Astrocyte (in vitro differentiated cells and primary cell): ENCODE measurements at regions not wholly inside any gene's neighbourhood (a gene's known extent, or its start where the extent isn't known, plus 50 kb on each side); places are given as distances from the start of the nearest gene placed in this dataset.

Source experiments
- DNase-seq: peaks from one replicate; pipeline ENCODE4 v3.0.0-alpha.2; 2010; ENCODE audit warnings: low read depth
- FAIRE-seq: peaks from 2 replicates; lab custom pipeline; 2011; peaks lifted over from hg19 to GRCh38; lab: Jason Lieb, UNC
- H2AFZ ChIP-seq: 2 replicates; pipeline ENCODE4 v1.6.0; 2012; ENCODE audit warnings: low read depth, low read length, inconsistent platforms
- H3K27ac ChIP-seq: 2 replicates; pipeline ENCODE4 v1.5.1; 2011; ENCODE audit warnings: low read depth, low read length, inconsistent platforms
- H3K27me3 ChIP-seq: 2 replicates; pipeline ENCODE4 v1.6.0; 2011; ENCODE audit warnings: low read length, inconsistent platforms; ENCODE audit not compliant: insufficient read depth
- H3K36me3 ChIP-seq: 2 replicates; pipeline ENCODE4 v1.5.1; 2011; ENCODE audit warnings: low read length, inconsistent platforms; ENCODE audit not compliant: insufficient read depth
- H3K4me1 ChIP-seq: 2 replicates; pipeline ENCODE4 v1.5.1; 2011; ENCODE audit warnings: low read length, inconsistent platforms; ENCODE audit not compliant: insufficient read depth
- H3K4me2 ChIP-seq: 2 replicates; pipeline ENCODE4 v1.6.0; 2012; ENCODE audit warnings: low read length, inconsistent platforms
- H3K4me3 ChIP-seq: 2 replicates; pipeline ENCODE4 v1.5.1; 2011; ENCODE audit warnings: low read depth, mild to moderate bottlenecking, low read length, inconsistent platforms; ENCODE audit not compliant: insufficient read depth
- H3K79me2 ChIP-seq: 2 replicates; pipeline ENCODE4 v1.6.0; 2012; ENCODE audit warnings: mild to moderate bottlenecking, low read length, inconsistent platforms; ENCODE audit not compliant: insufficient read depth
- H3K9ac ChIP-seq: 2 replicates; pipeline ENCODE4 v1.6.0; 2012; ENCODE audit warnings: mild to moderate bottlenecking, low read length, inconsistent platforms
- H3K9me3 ChIP-seq: 2 replicates; pipeline ENCODE4 v1.5.1; 2012; ENCODE audit warnings: low read depth, mild to moderate bottlenecking, low read length, inconsistent platforms; ENCODE audit not compliant: insufficient read depth
- H4K20me1 ChIP-seq: 2 replicates; pipeline ENCODE4 v1.6.0; 2012; ENCODE audit warnings: low read length, inconsistent platforms; ENCODE audit not compliant: insufficient read depth
- H3K27ac Mint-ChIP-seq: one replicate; pipeline ENCODE4 v1.8.0; 2021; ENCODE audit warnings: mild to moderate bottlenecking, mixed read lengths; ENCODE audit not compliant: unreplicated experiment
- H3K27me3 Mint-ChIP-seq: one replicate; pipeline ENCODE4 v1.8.0; 2021; ENCODE audit warnings: low read depth, mixed read lengths; ENCODE audit not compliant: unreplicated experiment
- H3K36me3 Mint-ChIP-seq: one replicate; pipeline ENCODE4 v1.8.0; 2021; ENCODE audit warnings: low read depth, mixed read lengths; ENCODE audit not compliant: unreplicated experiment
- H3K4me1 Mint-ChIP-seq: one replicate; pipeline ENCODE4 v1.8.0; 2021; ENCODE audit warnings: low read depth, mixed read lengths; ENCODE audit not compliant: unreplicated experiment
- H3K4me3 Mint-ChIP-seq: one replicate; pipeline ENCODE4 v1.8.0; 2021; ENCODE audit warnings: mild to moderate bottlenecking, moderate library complexity, mixed read lengths; ENCODE audit not compliant: unreplicated experiment
- H3K9me3 Mint-ChIP-seq: one replicate; pipeline ENCODE4 v1.8.0; 2021; ENCODE audit warnings: mild to moderate bottlenecking, mixed read lengths; ENCODE audit not compliant: unreplicated experiment
- CTCF ChIP-seq: IDR thresholded peaks from 2 replicates; pipeline ENCODE4 v1.5.1; 2011; ENCODE audit warnings: low read depth, mild to moderate bottlenecking, inconsistent platforms, low read length, moderate library complexity; ENCODE audit not compliant: insufficient read depth
- EZH2 ChIP-seq: IDR thresholded peaks from 2 replicates; pipeline ENCODE4 v1.6.1; 2012; ENCODE audit warnings: mild to moderate bottlenecking, low read length, inconsistent platforms; ENCODE audit not compliant: insufficient read depth

- Mint-ChIP-seq H3K4me3 (no peak overlapping the region), H3K9me3 (no peaks in the 10 kb centered on the region), H3K27ac (no peak overlapping the region), H3K27me3 (no peaks in the 10 kb centered on the region), H3K4me1 (no peaks in the 10 kb centered on the region), H3K36me3 (no peaks in the 10 kb centered on the region)
- no peak overlapping the region for H3K27ac ChIP-seq
- no peaks in the 10 kb centered on the region for H3K27me3 ChIP-seq
- TF ChIP-seq CTCF (no peak), EZH2 (no peak)
- H3K4me3 ChIP-seq, result no peak overlapping the region
- no peak for FAIRE-seq
- no peak for DNase-seq
- no peak overlapping the region for H3K4me2 ChIP-seq
- no peaks in the 10 kb centered on the region for H3K9me3 ChIP-seq
- no peaks in the 10 kb centered on the region for H3K36me3 ChIP-seq
- no peak overlapping the region for H2AFZ ChIP-seq
- H3K79me2 ChIP-seq, result no peaks in the 10 kb centered on the region
- H3K4me1 ChIP-seq, result no peaks in the 10 kb centered on the region
- no peak overlapping the region for H3K9ac ChIP-seq
- H4K20me1 ChIP-seq, result no peaks in the 10 kb centered on the region
Observed at GRCh38 chr1:195806060-195806459, 802.2 kb downstream of the KCNT2 start.

GRCh38 chr1:195804547-195804946 is 803.7 kb downstream of the KCNT2 start:
- DNase-seq (no peak), FAIRE-seq (no peak)
- H3K4me1 ChIP-seq, result no peaks in the 10 kb centered on the region
- H4K20me1 ChIP-seq, result no peaks in the 10 kb centered on the region
- H3K4me2 ChIP-seq, result no peak overlapping the region
- H3K4me1 Mint-ChIP-seq, result no peaks in the 10 kb centered on the region
- no peaks in the 10 kb centered on the region for H3K27me3 ChIP-seq
- no peak overlapping the region for H3K27ac ChIP-seq
- H3K9ac ChIP-seq, result no peak overlapping the region
- H3K27ac Mint-ChIP-seq, result no peak overlapping the region
- TF ChIP-seq CTCF (no peak), EZH2 (no peak)
- H3K9me3 Mint-ChIP-seq, result no peaks in the 10 kb centered on the region
- H3K4me3 ChIP-seq, result no peak overlapping the region
- H2AFZ ChIP-seq, result no peak overlapping the region
- no peak overlapping the region for H3K4me3 Mint-ChIP-seq
- no peaks in the 10 kb centered on the region for H3K9me3 ChIP-seq
- H3K36me3 ChIP-seq, result no peaks in the 10 kb centered on the region
- no peaks in the 10 kb centered on the region for H3K27me3 Mint-ChIP-seq
- no peaks in the 10 kb centered on the region for H3K36me3 Mint-ChIP-seq
- H3K79me2 ChIP-seq, result no peaks in the 10 kb centered on the region

GRCh38 chr1:195799016-195799415 is 809.2 kb downstream of the KCNT2 start:
- DNase-seq (no peak), FAIRE-seq (no peak)
- Mint-ChIP-seq H3K27ac (no peak overlapping the region), H3K36me3 (no peaks in the 10 kb centered on the region), H3K4me1 (no peaks in the 10 kb centered on the region), H3K9me3 (no peaks in the 10 kb centered on the region), H3K27me3 (no peaks in the 10 kb centered on the region), H3K4me3 (no peak overlapping the region)
- Histone ChIP-seq H3K79me2 (no peaks in the 10 kb centered on the region), H3K4me2 (no peak overlapping the region), H3K27me3 (no peaks in the 10 kb centered on the region), H4K20me1 (no peaks in the 10 kb centered on the region), H3K9me3 (no peaks in the 10 kb centered on the region), H3K36me3 (no peaks in the 10 kb centered on the region), H3K27ac (no peak overlapping the region), H3K4me3 (no peak overlapping the region), H3K4me1 (no peaks in the 10 kb centered on the region), H3K9ac (no peak overlapping the region), H2AFZ (no peak overlapping the region)
- no peak for TF ChIP-seq CTCF
- TF ChIP-seq EZH2, result no peak
